Activated T-cell treated with anti-CD3 and anti-CD28 coated beads for 48 hours (primary cell): ENCODE measurements at regions not wholly inside any gene's neighbourhood (a gene's known extent, or its start where the extent isn't known, plus 50 kb on each side); places are given as distances from the start of the nearest gene placed in this dataset.
"Not testable (repeated sequence)": the region's sequence is repeated elsewhere in the genome, so short reads cannot be mapped to it uniquely, and the experiment has no call there.

Source experiments
- DNase-seq: peaks from one replicate; pipeline ENCODE4 v3.0.0-alpha.2; 2020; ENCODE audit warnings: low read depth

DNA sequence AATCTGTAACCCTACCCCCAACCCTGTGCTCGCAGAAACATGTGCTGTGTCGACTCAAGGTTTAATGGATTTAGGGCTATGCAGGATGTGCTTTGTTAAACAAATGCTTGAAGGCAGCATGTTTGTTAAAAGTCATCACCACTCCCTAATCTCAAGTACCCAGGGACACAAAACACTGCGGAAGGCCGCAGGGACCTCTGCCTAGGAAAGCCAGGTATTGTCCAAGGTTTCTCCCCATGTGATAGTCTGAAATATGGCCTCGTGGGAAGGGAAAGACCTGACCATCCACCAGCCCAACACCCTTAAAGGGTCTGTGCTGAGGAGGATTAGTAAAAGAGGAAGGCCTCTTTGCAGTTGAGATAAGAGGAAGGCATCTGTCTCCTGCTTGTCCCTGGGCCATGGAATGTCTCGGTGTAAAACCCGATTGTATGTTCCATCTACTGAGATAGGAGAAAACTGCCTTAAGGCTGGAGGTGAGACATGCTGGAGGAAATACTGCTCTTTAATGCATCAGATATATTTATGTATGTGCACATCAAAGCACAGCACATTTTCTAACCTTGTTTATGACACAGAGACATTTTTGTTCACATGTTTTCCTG, 94.4 kb downstream of the LSM3 start:
- not testable (repeated sequence) for DNase-seq

- DNase-seq = no peak
Observed at GRCh38 chr3:14273901-14274611, 95.4 kb downstream of the LSM3 start.

GRCh38 chr3:14274612-14274936, 96.0 kb downstream of the LSM3 start:
- DNase-seq = no peak

DNA sequence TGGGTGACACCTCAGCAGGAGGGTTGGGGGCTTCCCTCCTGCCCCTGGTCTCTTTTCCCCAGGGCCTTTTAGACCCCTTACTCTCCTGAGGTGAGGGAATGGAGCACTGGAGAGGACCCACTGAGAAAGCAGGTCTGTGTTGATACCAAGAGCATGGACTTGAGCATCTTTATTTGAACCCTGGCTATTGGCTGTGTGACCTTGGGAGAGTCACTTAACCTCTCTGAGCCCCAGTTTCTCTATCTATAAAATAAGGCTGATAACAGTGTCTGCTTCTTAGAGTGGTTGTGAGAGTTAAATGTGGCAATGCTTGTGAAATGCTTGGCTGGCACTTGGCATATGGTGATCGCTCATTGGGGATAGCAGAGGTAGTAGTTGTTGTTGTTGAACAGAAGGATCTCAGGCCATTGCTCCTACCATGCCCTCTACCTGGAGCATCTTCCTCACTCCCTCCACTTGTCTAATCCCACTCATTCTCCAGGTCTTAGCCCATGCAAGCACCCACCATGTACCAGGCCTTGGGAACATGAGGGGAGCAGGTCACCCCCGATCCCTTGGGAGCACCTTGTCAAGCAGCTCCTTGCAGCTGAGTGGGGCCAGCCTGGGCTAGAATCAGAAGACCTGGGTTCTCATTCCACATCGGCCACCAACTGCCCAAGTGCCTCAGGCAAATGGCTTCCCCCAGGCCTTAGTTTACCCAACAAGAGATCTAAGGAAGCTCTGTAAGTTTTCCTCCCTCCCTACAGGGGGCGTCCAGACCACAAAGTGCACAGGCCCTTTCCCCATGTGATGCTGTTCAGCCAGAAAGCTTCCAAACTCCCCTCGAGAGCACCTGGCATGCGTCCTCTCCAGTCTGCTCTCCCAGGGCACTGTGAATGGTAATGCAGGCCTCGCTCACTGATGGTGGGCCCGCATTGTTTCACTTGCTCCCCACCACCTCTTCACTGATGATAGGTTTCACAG, 96.7 kb downstream of the LSM3 start:
- DNase-seq = no peak

DNA sequence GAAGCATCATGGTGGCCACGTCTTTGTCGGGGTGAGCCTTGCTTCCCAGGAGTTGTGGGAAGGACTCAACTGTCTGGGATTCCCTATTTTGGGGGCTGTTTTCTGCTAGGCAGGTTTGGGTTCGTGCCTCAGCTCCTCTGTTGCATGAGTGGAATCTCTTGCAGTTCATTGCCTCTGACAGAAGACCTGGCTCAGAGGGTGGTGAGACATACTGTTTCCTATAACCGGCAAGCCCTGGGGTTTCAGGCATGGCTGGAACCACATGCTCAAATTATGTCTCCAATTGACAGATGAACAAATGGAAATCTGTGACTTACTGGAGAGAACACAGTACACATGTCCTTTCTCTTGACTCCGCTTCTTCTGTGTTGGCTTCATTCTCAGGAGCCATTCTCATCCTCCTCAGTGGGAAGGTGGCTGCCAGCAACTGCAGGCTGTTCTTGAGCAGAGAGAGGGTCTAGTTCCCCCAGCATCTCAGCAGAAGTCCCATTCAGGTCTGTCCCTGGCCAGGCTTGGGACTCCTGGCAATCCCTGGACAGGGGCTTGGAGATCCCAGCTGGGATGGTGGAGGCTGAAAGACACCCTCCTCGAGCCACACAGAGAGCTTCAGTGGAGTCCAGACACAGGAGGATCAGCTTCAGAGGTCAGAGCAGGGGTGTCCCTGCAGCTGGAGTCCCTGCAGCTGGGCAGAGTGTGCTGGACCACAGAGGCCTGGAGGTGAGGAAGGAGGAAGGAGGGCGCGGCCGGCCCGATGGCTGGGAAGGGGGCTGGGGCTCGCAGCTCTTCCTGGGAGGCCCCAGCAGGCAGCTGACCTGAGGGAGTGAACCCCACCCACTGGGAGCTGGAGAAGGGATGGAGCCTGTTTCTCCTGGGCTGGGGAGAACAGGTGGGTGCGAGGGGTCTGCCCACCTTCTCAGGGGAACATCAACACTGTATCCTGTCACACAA, 97.6 kb downstream of the LSM3 start:
- no peak for DNase-seq

DNA sequence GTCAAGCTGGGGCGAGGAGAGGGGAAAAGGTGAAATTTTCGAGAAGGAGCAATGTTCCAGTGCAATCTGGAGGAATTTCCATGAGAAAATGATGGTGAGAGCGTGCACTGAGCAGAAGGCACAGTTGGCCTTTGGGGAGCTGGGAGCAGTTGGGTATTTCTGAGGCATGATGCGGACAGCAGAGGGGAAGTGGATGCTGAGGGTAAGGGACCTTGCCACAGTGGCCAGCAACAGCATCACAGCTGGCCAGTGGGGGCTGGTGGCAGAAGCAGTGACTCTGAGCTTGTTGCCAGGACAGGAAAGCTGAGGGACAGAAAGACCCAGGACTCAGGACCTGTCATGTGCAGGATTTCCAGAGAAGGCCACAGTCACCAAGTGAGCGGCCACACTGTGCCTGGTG, 98.9 kb downstream of the LSM3 start:
- DNase-seq = no peak

DNA sequence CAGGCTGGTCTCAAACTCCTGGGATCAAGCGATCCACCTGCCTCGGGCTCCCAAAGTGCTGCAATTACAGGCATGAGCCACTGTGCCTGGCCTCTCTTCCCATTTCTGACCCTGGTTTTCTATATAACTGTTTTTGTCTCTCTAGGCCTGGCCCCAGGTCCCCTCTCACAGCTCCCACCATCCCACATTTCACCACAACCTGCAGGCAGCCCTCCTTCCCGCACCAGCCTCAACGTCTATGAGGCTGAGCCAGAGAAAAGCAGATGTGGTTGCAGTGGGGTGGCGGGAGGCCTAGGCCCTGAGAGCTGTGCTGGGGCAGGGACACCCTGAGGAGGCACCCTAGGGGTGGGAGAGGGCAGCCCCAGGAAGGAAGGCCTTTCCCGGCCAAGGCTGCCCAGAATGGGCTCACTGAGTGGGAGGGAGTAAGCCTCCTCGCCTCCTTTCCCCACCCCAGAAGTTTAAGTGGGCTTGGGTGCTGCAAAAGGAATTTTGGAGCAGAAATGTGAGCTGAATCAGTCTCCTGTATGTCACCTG, 99.7 kb downstream of the LSM3 start:
- DNase-seq = no peak

DNA sequence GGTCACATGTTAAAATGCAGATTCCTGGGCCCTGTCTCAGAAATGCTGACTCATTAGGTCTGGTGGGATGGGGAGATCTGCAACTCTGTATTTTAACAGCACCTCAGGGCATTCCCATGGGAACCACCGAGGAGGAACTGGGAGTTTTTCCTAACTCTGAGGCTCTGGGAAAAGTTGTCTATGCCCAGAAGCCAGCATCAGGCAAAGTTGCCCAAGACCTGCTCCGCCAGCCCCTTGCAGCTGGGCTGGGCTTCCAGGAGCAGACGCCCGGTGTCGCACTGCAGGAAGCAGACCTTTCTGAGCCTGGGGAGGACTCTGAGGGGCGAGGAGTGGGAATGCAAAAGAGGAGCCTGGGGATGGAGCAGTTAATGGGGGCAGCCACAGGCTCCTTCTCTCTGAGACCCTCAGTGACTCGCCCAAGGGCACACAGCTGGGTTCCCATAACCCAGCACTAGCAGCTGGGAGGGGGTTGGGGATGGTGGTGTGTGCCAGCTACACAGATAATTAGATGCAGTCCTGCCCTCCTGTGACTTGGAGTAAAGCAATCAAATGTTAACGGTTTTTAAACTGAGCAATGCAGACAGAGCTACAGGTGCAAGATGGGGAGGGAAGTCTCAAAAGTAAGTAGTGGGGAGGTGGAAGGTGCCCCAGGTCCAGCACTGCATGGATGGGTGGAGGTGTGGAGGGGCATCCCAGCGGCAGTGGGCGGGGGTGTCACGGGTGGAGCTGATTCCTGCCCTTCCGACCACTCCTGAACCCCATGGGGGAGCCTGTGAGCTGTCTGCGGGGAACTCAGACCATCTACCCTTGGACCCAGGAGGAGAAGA, 100.4 kb downstream of the LSM3 start:
- DNase-seq = no peak

- DNase-seq = no peak
Observed at GRCh38 chr3:14279626-14280061, 101.0 kb downstream of the LSM3 start.

GRCh38 chr3:14280326-14280725, 101.7 kb downstream of the LSM3 start:
- DNase-seq = no peak

DNA sequence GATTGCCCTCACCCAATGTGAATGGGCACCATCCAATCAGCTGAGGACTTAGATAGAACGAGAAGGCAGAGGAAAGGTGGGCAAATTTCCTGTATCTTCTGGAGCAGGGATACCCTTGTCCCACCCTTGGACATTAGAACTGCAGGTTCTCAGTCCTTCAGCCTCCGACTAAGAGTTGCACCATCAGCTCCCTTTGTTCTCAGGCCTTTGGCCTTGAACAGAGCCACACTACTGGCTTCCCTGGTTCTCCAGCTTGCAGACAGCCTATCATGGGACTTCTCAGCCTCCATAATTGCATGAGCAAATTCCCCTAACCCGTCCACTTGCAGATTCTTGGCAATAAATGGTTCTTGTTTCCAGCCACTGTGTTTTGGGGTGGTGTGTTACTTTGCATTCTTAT, 102.4 kb downstream of the LSM3 start:
- DNase-seq = no peak

GRCh38 chr3:14282001-14282705, 103.5 kb downstream of the LSM3 start:
- DNase-seq = no peak

GRCh38 chr3:14282706-14283075, 104.1 kb downstream of the LSM3 start:
- no peak for DNase-seq

- DNase-seq = no peak
Observed at GRCh38 chr3:14283092-14283812, 104.6 kb downstream of the LSM3 start.

DNA sequence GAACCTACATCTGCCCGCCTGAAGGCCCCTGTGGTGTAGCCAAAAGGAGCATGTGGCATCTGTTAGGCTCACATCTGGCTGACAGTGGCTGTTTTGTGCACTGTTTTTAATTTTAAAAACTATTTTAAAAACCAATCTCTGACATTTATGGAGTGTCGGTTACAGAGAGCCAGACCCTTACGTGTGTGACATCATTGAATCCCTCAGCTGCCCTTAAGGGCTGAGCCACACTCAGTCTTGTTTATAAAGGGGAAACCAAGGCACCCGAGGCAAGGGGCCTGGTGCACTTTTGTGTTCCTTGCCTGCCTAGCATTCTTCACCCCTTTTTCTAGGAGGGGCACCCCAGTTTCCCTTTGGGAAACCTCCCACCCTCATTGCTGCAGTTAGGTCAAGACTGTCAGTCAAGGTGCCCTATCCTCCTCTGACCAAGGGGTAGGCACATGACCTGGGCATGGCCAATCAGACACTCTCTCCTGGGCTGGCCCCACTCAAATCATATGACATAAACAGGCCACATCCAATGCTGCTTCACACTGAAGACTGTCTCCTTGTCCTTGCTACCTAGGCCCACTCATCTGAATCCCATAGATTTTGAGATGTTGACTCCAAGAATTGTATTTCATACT, 105.3 kb downstream of the LSM3 start:
- no peak for DNase-seq

DNA sequence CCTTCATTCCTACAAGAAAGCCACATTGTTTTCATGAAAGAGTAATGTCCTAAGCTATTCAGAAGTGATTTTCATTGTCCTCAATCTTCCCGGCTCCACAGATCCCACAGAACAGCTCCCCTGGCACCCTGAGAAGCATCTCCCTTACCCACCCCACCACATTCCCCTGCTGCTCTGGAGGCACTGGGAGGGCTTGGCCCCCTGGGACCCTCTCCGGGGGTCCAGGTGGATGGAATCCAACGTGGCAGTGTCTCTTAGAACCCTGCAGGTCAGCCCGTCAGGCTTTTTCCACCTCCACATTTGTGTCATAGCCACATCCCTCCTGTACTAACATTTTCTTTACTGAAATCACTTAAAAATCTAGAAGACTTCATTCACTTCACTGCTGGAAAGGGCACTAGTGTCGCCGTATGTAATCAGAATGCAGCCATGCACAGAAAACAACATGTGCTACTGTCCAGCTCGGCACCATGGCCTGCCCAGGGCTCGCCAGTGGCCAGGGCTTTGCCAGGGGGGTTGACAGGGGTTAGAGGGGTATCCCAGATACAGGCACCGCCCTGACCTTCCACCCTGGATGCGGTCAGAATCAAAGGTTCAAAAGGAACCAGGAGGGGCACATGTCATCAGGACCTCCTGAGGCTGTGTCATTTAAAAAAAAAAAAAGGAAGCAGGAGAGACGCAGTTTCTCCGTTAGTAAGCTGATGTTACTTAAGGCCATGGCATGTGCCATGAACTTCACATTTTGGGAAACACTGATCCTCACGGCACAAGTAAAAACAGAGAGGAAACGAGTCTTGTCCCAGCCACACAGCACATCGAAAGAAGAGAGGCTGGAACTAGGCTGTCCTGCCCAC, 106.3 kb downstream of the LSM3 start:
- no peak for DNase-seq

DNA sequence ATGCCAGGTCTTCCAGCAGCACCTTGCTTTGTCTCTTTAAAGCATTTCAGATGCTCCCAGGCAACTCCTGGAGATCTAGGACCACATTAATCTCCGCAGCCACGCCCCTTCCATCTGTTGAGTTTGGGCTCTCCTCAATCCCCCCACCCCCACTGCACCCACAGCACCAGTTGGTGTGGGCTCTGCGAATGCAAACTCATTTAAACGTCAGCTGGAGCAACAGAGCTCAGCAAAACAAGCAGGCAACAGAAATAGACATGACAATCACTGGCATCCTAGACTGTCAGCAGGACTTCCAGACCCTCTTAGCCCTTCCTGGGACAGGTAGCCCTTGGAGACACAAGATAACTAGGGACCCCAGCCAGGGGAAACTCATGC, 106.9 kb downstream of the LSM3 start:
- DNase-seq = no peak

DNA sequence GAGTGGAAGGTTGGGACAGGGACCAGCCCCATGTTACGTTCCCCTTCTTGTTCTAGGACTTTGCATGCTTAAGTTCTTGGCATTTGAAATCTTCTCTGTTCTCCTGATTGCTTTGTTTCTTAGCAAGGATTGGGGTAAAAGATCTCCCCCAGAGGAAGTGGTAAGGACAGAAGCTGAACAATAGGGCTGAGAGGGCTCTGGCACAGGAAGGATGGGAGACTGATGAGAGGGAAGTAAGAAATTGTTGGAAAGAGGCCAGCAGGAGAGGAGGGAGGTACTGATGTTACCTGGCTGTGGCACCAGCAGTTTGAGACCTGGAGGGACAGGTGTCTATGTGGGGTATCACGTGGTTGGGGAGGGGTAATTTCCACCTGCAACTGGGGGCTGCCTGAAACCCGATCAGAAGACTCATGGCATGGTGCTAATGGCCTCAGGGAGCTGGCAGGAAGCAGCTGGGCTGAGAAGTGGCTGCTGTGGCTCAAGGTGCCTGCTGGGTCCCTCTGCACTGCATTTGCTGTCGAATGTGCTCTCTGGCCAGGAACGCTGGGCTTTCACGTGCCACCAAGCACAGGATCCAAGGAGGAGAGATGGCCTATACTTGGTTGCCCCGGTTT, 108.4 kb downstream of the LSM3 start:
- DNase-seq = no peak
